ENCODE measurements at regions not wholly inside any gene's neighbourhood (a gene's known extent, or its start where the extent isn't known, plus 50 kb on each side); places are given as distances from the start of the nearest gene placed in this dataset.

GRCh38 chr6:40931931-40932330 is 107.1 kb downstream of the UNC5CL start:
- Histone ChIP-seq H3K79me2 (ENCODE audit: insufficient read depth, low read length) (no peaks in the 10 kb centered on the region), H3K9ac (ENCODE audit: insufficient read depth, low read depth, low read length) (no peak overlapping the region), H3K4me3 (replicated peaks in 1 of 3; ENCODE audit: insufficient read depth in 1 of 3, low read depth in 2 of 3, low read length in 3 of 3) (no peak overlapping the region), H2AFZ (ENCODE audit: low read length) (no peak overlapping the region), H3K4me1 (ENCODE audit: insufficient read depth, low read length) (peaks cover 6% of the 10 kb centered on the region; the same call in 1 of the 2 replicates), H3K27me3 (ENCODE audit: control insufficient read depth in 1 of 2, insufficient read depth in 2 of 2, low read length in 2 of 2) (peaks cover 6 to 41% of the 10 kb centered on the region in 2 experiments; a peak in 3 of 5 replicates), H3K27ac (ENCODE audit: extremely low read length, insufficient read depth, low read length) (no peak overlapping the region), H4K20me1 (ENCODE audit: insufficient read depth, low read length) (no peaks in the 10 kb centered on the region), H3K36me3 (replicated peaks in 1 of 2; ENCODE audit: control insufficient read depth in 1 of 2, insufficient read depth in 2 of 2, low read length in 2 of 2) (no peaks in the 10 kb centered on the region), H3K9me3 (ENCODE audit: low read length) (no peaks in the 10 kb centered on the region), H3K4me2 (ENCODE audit: low read depth, low read length) (no peak overlapping the region)
- 0% methylated on average over 1 of the region's 1 CpG for WGBS (ENCODE audit: low lambda C conversion rate)
- no peak for TF ChIP-seq ZNF24 (IDR thresholded peaks at IDR 0.05)
- no peak for TF ChIP-seq ZNF891 (CRISPR knock-in tag; IDR thresholded peaks at IDR 0.05)
- no peak for TF ChIP-seq SP2 (CRISPR knock-in tag; IDR thresholded peaks at IDR 0.05)
- TF ChIP-seq SMARCC2 (IDR thresholded peaks at IDR 0.05): no peak
- no peak for TF ChIP-seq NFYC (CRISPR knock-in tag; IDR thresholded peaks at IDR 0.05)
- TF ChIP-seq ZNF619 (CRISPR knock-in tag; IDR thresholded peaks at IDR 0.05): no peak
- TF ChIP-seq, protein P1, sequence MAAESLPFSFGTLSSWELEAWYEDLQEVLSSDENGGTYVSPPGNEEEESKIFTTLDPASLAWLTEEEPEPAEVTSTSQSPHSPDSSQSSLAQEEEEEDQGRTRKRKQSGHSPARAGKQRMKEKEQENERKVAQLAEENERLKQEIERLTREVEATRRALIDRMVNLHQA (CRISPR knock-in tag; IDR thresholded peaks at IDR 0.05): no peak
- no peak for TF ChIP-seq POLR2A (IDR thresholded peaks at IDR 0.05; ENCODE audit: insufficient read depth in 1 of 2, low read depth in 2 of 2, low read length in 2 of 2)
- no peak for TF ChIP-seq ZNF484 (CRISPR knock-in tag; IDR thresholded peaks at IDR 0.05; ENCODE audit: borderline replicate concordance, low read depth)
- TF ChIP-seq RNF2 (conservative IDR thresholded peaks at IDR 0.05; ENCODE audit: low read depth): no peak
- no peak for TF ChIP-seq HNF4A (CRISPR knock-in tag; IDR thresholded peaks at IDR 0.05)
- TF ChIP-seq, protein P2, sequence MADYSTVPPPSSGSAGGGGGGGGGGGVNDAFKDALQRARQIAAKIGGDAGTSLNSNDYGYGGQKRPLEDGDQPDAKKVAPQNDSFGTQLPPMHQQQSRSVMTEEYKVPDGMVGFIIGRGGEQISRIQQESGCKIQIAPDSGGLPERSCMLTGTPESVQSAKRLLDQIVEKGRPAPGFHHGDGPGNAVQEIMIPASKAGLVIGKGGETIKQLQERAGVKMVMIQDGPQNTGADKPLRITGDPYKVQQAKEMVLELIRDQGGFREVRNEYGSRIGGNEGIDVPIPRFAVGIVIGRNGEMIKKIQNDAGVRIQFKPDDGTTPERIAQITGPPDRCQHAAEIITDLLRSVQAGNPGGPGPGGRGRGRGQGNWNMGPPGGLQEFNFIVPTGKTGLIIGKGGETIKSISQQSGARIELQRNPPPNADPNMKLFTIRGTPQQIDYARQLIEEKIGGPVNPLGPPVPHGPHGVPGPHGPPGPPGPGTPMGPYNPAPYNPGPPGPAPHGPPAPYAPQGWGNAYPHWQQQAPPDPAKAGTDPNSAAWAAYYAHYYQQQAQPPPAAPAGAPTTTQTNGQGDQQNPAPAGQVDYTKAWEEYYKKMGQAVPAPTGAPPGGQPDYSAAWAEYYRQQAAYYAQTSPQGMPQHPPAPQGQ (CRISPR knock-in tag; IDR thresholded peaks at IDR 0.05; ENCODE audit: borderline replicate concordance): no peak
- TF ChIP-seq, protein P3, sequence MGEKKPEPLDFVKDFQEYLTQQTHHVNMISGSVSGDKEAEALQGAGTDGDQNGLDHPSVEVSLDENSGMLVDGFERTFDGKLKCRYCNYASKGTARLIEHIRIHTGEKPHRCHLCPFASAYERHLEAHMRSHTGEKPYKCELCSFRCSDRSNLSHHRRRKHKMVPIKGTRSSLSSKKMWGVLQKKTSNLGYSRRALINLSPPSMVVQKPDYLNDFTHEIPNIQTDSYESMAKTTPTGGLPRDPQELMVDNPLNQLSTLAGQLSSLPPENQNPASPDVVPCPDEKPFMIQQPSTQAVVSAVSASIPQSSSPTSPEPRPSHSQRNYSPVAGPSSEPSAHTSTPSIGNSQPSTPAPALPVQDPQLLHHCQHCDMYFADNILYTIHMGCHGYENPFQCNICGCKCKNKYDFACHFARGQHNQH (CRISPR knock-in tag; IDR thresholded peaks at IDR 0.05): no peak
- no peak for TF ChIP-seq TCF12 (IDR thresholded peaks at IDR 0.05)
- TF ChIP-seq TCF12 (CRISPR knock-in tag; IDR thresholded peaks at IDR 0.05): no peak
- no peak for TF ChIP-seq CENPT (CRISPR knock-in tag; IDR thresholded peaks at IDR 0.05; ENCODE audit: low read depth)
- TF ChIP-seq MXI1 (IDR thresholded peaks at IDR 0.05; ENCODE audit: borderline replicate concordance, low read depth, low read length): no peak
- in situ Hi-C loops (cut with HindIII; ENCODE audit: extremely low pct_ligation_motif_present, low pct_unique_long_range_greater_than_20kb) (no loop called here), intact Hi-C loops (cut with micrococcal nuclease; ENCODE audit: unreplicated experiment) (no loop called here)
- ChIA-PET POLR2A (no interaction called here), CTCF (ENCODE audit: low intra/inter-chr PET ratio, low total read pairs) (no interaction called here)
- FAIRE-seq (no peak), DNase-seq (ENCODE audit: low spot score) (no peak), ATAC-seq (no peak)
- BruUV-seq (replicated peaks): no TSS peak
